Small intestine (tissue), 7 donors: ENCODE measurements at regions not wholly inside any gene's neighbourhood (a gene's known extent, or its start where the extent isn't known, plus 50 kb on each side); places are given as distances from the start of the nearest gene placed in this dataset.

Experiments used
- DNase-seq, 2 donors: peaks; one replicate each; pipeline versions ENCODE4 v3.0.0 to v3.0.0-alpha.2; 2013
- FAIRE-seq: peaks from 2 replicates; lab custom pipeline; 2012; peaks lifted over from hg19 to GRCh38; lab: Jason Lieb, UNC
- H3K27ac ChIP-seq, 3 donors: one replicate each; pipeline ENCODE4 v1.5.1; 2013; ENCODE audit warnings: low read length in 2 of 3, mild to moderate bottlenecking in 2 of 3, control low read depth in 1 of 3, inconsistent platforms in 1 of 3, low read depth in 1 of 3, moderate library complexity in 1 of 3
- H3K27me3 ChIP-seq, 3 donors: one replicate each; pipeline ENCODE4 v1.6.1; 2013; ENCODE audit warnings: low read length in 3 of 3, inconsistent platforms in 1 of 3; ENCODE audit not compliant: control insufficient read depth in 3 of 3, insufficient read depth in 3 of 3
- H3K36me3 ChIP-seq, 3 donors: one replicate each; pipeline ENCODE4 v1.6.1; 2013; ENCODE audit warnings: low read length in 3 of 3, inconsistent platforms in 1 of 3, low read depth in 1 of 3, mild to moderate bottlenecking in 1 of 3, moderate library complexity in 1 of 3; ENCODE audit not compliant: control insufficient read depth in 3 of 3, insufficient read depth in 2 of 3
- H3K4me1 ChIP-seq, 3 donors: one replicate each; pipeline ENCODE4 v1.6.1; 2013; ENCODE audit warnings: low read length in 2 of 3, inconsistent platforms in 1 of 3, low read depth in 1 of 3, mild to moderate bottlenecking in 1 of 3, moderate library complexity in 1 of 3; ENCODE audit not compliant: control insufficient read depth in 3 of 3, insufficient read depth in 2 of 3
- H3K4me3 ChIP-seq, 3 donors: one replicate each; pipeline ENCODE4 v1.5.1; 2013; ENCODE audit warnings: low read length in 3 of 3, control low read depth in 1 of 3, inconsistent platforms in 1 of 3, low read depth in 1 of 3, mild to moderate bottlenecking in 1 of 3, moderate library complexity in 1 of 3
- H3K9me3 ChIP-seq, 2 donors: one replicate each; pipeline ENCODE4 v1.6.1; 2013; ENCODE audit warnings: low read depth in 1 of 2, low read length in 1 of 2; ENCODE audit not compliant: control insufficient read depth in 2 of 2, insufficient read depth in 1 of 2
- WGBS, 3 donors: extraction: QIAGEN DNeasy Blood & Tissue Kit; methylation state at CpG; one replicate each; pipeline ENCODE4 v1.1.7; 2013; 5-methylcytosine and 5-hydroxymethylcytosine counted together
- donor health status: healthy with polysubstance abuse.
- donor health status: control.
- donor health status: control.
- donor health status: Bipolar disorder and iron deficiency.
- donor health status: healthy.

DNA sequence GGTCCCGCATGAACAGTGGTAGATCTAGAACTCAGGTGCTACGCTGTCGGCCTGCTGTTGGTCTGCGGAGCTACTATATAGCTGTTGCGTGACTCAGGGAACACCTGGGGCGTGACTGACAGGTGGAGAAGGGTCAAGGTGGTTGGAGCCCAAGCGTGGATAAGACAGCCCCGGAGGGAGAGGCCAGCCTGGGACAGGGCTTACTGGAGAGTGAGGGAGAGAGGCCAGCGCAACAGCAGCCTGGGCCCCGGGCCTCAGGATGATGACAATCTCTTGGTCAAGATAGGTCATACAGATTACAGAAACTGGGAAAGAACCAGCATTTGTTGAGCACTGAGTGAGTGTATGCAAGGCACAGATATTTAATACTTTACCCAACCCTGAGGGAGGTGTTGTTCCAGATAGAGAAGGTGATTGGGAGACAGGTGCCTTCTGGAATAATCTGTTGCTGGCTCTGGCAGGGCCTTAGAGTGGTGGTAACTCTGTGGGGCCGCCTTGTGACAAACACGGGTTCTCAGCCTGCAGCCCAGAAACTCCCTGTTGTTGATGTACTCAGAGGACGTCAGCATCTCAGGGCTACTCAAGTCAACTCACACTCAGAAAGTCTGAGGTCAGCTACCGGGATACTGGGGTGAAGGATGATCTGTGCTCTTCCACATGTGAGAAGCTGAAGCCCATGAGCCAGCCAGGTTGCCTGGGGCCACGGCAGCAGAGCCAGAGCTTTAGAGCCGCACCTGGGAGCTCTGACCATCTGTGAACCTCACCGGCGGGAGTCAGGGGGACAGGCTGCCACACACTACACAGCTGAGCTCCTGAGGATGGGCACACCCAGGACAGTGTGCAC, 265.4 kb upstream of the HES1 start:
- Histone ChIP-seq H3K27ac (peak overlapping the region; percentile 14 to 49 (median 42)), H3K4me1 (peaks cover 4 to 59% (median 10%) of the 10 kb centered on the region in 3 donors), H3K36me3 (peaks cover 0 to 2% (median 0%) of the 10 kb centered on the region in 3 donors), H3K4me3 (no peak overlapping the region), H3K9me3 (no peaks in the 10 kb centered on the region), H3K27me3 (no peaks in the 10 kb centered on the region)
- FAIRE-seq (no peak), DNase-seq (peak; percentile 48 to 60)
- 59 to 69% (median 66%) methylated on average over 18 of the region's 18 CpGs for WGBS, 3 donors

DNA sequence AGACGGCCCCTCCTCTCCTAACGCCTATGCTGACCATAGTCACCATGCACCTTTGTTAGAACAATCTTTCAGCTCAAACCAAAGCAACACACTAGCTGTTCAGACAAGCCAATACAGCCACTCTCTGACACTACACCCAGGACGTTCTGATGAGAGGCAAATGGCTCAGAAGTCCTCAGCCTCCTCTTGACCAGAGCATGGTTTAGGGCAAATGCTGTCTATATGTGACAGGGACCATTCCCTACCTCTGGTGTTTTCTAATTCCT, 264.8 kb upstream of the HES1 start:
- Histone ChIP-seq H3K4me1 (peaks cover 4 to 64% (median 10%) of the 10 kb centered on the region in 3 donors), H3K9me3 (no peaks in the 10 kb centered on the region), H3K36me3 (peaks cover 0 to 2% (median 0%) of the 10 kb centered on the region in 3 donors), H3K27ac (peak overlapping the region in 2 of 3 donors; percentile 12 to 49), H3K4me3 (no peak overlapping the region), H3K27me3 (no peaks in the 10 kb centered on the region)
- 22 to 42% (median 39%) methylated on average over 3 of the region's 3 CpGs for WGBS, 3 donors
- DNase-seq, result peak in 1 of 2 donors; percentile 27
- no peak for FAIRE-seq

DNA sequence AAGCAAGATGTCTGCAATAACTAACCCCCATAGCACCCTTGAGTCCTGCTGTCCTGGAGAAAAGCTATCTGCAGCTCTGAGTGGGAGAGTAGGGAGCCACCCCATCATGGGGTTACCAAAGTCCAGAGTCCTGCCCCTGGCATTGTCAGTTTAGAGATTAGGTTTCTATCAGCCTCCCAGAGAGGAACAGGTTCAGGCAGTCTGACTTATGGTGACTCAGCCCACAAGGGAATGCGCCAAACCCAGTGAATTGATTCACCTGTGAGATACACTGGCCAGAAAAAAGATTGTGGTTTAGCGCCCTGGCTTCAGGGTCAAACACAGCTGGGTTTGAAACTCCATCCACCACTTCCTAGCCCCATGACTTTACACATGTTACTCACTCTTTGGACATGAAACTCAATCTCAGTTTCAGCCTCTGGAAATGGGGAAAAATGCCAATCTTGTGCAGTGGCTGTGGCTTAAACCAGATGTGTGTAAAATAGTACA, 263.6 kb upstream of the HES1 start:
- Histone ChIP-seq H3K36me3 (peaks cover 0 to 2% (median 0%) of the 10 kb centered on the region in 3 donors), H3K9me3 (no peaks in the 10 kb centered on the region), H3K27me3 (no peaks in the 10 kb centered on the region), H3K4me3 (no peak overlapping the region), H3K4me1 (peaks cover 4 to 68% (median 10%) of the 10 kb centered on the region in 3 donors), H3K27ac (peak overlapping the region; percentile 64 to 89 (median 70))
- FAIRE-seq (no peak), DNase-seq (peak; percentile 95 to 98)
- 0 to 22% (median 22%) methylated on average over 2 of the region's 2 CpGs for WGBS, 3 donors

DNA sequence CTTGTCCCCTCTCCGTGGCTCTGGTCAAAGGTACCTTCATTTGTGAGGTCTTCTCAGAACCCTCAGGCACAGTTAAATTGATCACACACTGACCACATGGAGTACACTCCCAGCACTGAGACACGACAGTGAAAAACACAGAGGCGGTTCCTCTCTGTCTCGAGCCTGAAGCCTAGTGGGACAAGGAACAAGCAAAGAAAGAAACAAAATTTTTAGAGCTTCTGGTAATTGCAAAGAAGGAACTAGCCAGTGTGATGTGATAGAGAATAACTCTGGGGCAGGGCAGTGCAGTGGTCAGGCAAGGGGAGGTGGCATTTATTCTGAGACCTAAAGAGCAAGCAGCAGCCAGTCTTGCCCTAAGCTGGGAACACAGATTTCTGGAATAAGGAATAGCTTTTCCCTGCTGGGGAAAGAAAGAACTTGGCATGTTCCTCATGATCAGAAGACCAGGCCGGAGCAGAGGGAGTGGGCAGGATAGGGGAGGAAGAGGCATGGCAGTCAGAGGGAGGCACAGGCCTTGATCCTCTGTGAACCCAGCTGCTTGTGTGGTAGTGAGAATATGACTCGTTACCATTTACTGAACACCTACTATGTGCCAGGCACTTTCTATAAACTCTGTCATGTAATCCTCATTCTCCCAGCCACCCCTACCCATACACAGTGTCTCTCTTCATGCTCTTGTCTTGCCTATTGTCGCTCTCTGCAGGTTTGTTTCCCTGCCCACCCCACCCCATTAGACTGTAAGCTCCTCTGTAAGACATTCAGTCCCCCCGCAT, 262.3 kb upstream of the HES1 start:
- WGBS, 3 donors, result 72 to 76% (median 75%) methylated on average over 7 to 8 of the region's 8 CpGs
- Histone ChIP-seq H3K9me3 (no peaks in the 10 kb centered on the region), H3K36me3 (peaks cover 0 to 2% (median 0%) of the 10 kb centered on the region in 3 donors), H3K27ac (peak overlapping the region; percentile 32 to 89 (median 64)), H3K4me1 (peaks cover 4 to 68% (median 10%) of the 10 kb centered on the region in 3 donors), H3K27me3 (no peaks in the 10 kb centered on the region), H3K4me3 (no peak overlapping the region)
- FAIRE-seq, result no peak
- no peak for DNase-seq

DNA sequence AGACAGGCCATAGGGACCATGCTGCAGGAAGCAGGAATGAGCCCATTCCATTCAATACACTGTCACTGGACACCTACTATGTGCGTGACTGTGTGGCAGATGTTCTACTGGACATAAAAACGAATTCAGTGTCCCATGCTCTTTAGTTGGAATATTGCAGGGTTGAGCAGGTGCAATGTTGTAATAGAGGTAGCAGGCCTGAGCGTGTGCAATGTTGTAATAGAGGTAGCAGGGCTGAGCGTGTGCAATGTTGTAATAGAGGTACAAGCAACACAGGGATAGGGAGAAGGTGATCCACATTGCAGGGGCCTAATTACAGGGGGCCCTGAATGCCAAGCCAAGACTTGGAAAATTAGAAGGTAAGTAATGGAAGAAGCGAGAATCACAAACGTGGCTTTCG, 261.4 kb upstream of the HES1 start:
- peaks cover 0 to 2% (median 0%) of the 10 kb centered on the region in 3 donors for H3K36me3 ChIP-seq
- FAIRE-seq (no peak), DNase-seq (no peak)
- no peaks in the 10 kb centered on the region for H3K9me3 ChIP-seq
- H3K4me3 ChIP-seq, result no peak overlapping the region
- 73 to 85% (median 77%) methylated on average over 7 of the region's 7 CpGs for WGBS, 3 donors
- H3K4me1 ChIP-seq, result peaks cover 6 to 68% (median 8%) of the 10 kb centered on the region in 3 donors
- H3K27me3 ChIP-seq, result no peaks in the 10 kb centered on the region
- H3K27ac ChIP-seq, result no peak overlapping the region

DNA sequence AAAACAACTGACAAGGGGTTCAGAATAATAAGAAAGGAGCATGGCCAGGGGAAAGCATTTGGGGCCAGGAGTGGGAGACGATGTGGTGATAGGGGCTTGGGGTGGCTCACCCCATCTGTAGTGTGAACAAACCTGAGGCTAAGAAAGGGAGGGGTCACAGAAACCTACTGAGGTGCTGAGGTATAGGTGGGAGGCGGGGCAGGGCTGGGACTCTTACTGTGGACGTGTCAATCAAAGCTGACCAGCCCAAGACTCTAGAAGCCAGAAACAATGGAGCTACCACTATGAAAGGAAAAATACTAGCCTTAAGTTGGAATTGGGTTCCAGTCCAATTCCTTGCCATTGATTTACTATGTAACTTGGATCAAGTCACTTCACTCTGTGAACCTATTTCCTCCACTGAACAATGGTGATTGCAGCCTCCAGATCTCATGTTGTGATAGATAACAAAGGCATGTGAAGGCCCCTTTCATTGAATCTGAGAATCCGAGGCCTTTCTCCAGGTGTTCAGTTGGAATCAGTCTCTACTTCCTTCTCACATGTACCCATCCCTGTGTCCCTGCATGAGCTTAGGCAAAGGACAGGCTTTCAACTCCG, 260.9 kb upstream of the HES1 start:
- no peak for DNase-seq
- no peaks in the 10 kb centered on the region for H3K9me3 ChIP-seq
- WGBS, 3 donors, result 73 to 81% (median 79%) methylated on average over 5 of the region's 5 CpGs
- no peak for FAIRE-seq
- H3K27me3 ChIP-seq, result no peaks in the 10 kb centered on the region
- H3K27ac ChIP-seq, result no peak overlapping the region
- peaks cover 6 to 68% (median 8%) of the 10 kb centered on the region in 3 donors for H3K4me1 ChIP-seq
- H3K36me3 ChIP-seq, result peaks cover 0 to 2% (median 0%) of the 10 kb centered on the region in 3 donors
- no peak overlapping the region for H3K4me3 ChIP-seq

DNA sequence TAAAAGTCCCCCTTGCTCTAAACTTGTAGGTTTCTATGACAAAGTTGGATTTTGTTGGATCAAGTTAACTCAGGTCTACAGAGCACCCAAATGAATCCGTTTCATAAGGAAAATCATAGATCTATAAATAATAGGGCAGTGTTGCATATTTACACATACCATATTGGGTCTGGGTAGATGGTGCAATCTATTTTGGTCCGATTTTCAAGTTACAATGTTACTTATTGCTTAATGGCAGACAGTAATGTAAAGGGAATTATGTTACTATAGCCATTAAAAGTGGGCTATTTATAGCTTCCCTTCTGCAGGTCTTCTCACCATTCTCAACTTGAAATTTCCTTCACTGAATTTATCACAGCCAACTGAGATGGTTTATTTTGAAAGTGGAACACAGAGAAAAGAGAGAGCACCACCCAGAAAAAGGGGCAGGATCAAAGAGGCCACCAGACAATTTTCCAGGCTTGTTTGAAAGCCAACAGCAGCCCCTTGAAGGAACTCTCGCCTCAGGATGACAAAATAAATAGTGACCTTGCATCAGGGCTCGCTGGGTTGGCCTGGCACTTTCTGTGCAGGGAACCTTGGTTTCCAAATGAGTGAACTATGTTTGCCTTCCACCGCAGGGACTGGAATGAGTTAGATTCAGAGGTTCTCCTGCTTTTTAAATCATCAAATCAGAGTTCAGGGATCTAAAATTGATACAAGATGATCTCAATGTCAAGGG, 260.2 kb upstream of the HES1 start:
- WGBS, 3 donors, result 61 to 80% (median 69%) methylated on average over 5 of the region's 5 CpGs
- H3K36me3 ChIP-seq, result no peaks in the 10 kb centered on the region
- no peak for DNase-seq
- no peak overlapping the region for H3K4me3 ChIP-seq
- peaks cover 6 to 61% (median 8%) of the 10 kb centered on the region in 3 donors for H3K4me1 ChIP-seq
- no peak for FAIRE-seq
- no peaks in the 10 kb centered on the region for H3K9me3 ChIP-seq
- no peak overlapping the region for H3K27ac ChIP-seq
- H3K27me3 ChIP-seq, result no peaks in the 10 kb centered on the region
